Stimulated activated naive B cell treated with anti-CD40 and anti-IgM and Interleukin-4, amounts not matched to agents 10 μg/mL and 1 μg/mL and 100 μg/mL, for 72 hours (primary cell): ENCODE measurements at regions not wholly inside any gene's neighbourhood (a gene's known extent, or its start where the extent isn't known, plus 50 kb on each side); places are given as distances from the start of the nearest gene placed in this dataset.
"Not testable (repeated sequence)": the region's sequence is repeated elsewhere in the genome, so short reads cannot be mapped to it uniquely, and the experiment has no call there.

Experiments
- ATAC-seq, 2 donors: fragments of 150-1000 bp; cut with Tn5 transposase; replicated peaks; 2 replicates each; pipeline ENCODE4 v1.10.0; 2021; ENCODE audit warnings: moderate library complexity in 1 of 2
- DNase-seq: peaks from one replicate; pipeline ENCODE4 v3.0.0; 2021
- H3K27ac Mint-ChIP-seq: one replicate; pipeline ENCODE4 v1.8.0; 2022; ENCODE audit warnings: mild to moderate bottlenecking, mixed read lengths
- H3K27me3 Mint-ChIP-seq, 2 donors: one replicate each; pipeline ENCODE4 v1.8.0; 2022; ENCODE audit warnings: mixed read lengths in 2 of 2
- H3K36me3 Mint-ChIP-seq, 2 donors: one replicate each; pipeline ENCODE4 v1.8.0; 2022; ENCODE audit warnings: mixed read lengths in 2 of 2, mild to moderate bottlenecking in 1 of 2
- H3K4me1 Mint-ChIP-seq, 2 donors: one replicate each; pipeline ENCODE4 v1.8.0; 2022; ENCODE audit warnings: mixed read lengths in 2 of 2, mild to moderate bottlenecking in 1 of 2
- H3K4me3 Mint-ChIP-seq, 2 donors: one replicate each; pipeline ENCODE4 v1.8.0; 2022; ENCODE audit warnings: mild to moderate bottlenecking in 2 of 2, mixed read lengths in 2 of 2, moderate library complexity in 1 of 2
- H3K9me3 Mint-ChIP-seq, 2 donors: one replicate each; pipeline ENCODE4 v1.8.0; 2022; ENCODE audit warnings: mixed read lengths in 2 of 2, mild to moderate bottlenecking in 1 of 2

- not testable (repeated sequence) for DNase-seq, H3K4me1 Mint-ChIP-seq
- ATAC-seq, result peak in 1 of 2 donors; percentile 54
Observed at GRCh38 chr7:153797363-153797762, 254.8 kb upstream of the DPP6 start.

DNA sequence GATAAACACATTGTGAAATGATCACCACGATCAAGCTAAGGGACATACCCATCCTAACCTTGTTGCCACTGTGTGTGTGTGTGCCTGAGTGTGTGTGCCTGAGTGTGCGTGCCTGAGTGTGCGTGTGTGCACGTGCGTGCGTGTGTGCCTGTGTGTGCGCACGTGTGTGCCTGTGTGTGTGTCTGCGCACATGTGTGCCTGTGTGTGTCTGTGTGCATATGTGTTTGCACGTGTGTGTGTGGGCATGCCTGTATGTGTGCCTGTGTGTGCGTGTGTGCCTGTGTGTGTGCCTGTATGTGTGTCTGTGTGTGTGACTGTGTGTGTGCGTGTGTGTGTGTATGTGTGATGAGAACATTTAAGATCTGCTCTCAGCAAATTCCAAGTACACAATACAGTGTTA, 244.1 kb upstream of the DPP6 start:
- Mint-ChIP-seq H3K4me3 (no peak overlapping the region), H3K36me3 (no peaks in the 10 kb centered on the region), H3K4me1 (no peaks in the 10 kb centered on the region), H3K27me3 (no peaks in the 10 kb centered on the region), H3K27ac (no peak overlapping the region), H3K9me3 (peaks cover 5 to 9% of the 10 kb centered on the region in 2 donors)
- no peak for DNase-seq
- no peak for ATAC-seq

More at GRCh38 chr7:153797363-153797762, 254.8 kb upstream of the DPP6 start:
- not testable (repeated sequence) for H3K27me3 Mint-ChIP-seq, H3K36me3 Mint-ChIP-seq, H3K27ac Mint-ChIP-seq, H3K9me3 Mint-ChIP-seq, H3K4me3 Mint-ChIP-seq

DNA sequence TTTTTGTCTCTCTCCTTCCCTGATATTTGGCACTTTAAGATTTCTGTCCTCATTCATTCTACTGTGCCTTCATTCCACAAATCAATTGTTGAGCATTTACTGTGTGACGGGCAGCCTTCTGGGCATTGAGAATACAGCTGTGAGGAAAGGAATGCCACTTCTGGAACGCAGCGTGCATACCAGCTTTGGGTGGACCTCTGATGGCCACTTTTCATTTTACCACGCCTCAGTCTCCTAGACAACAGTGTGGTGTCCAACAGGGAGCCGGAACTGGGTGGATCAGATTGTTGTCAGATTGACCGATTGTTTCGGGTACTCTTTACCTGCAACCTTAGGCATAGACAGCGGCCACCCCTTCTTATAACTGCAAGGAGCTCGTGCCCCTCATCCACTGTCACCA, 222.7 kb upstream of the DPP6 start:
- Mint-ChIP-seq H3K27me3 (no peaks in the 10 kb centered on the region), H3K9me3 (peaks cover 4 to 10% of the 10 kb centered on the region in 2 donors), H3K4me1 (no peaks in the 10 kb centered on the region), H3K36me3 (no peaks in the 10 kb centered on the region), H3K27ac (no peak overlapping the region), H3K4me3 (no peak overlapping the region)
- DNase-seq (no peak), ATAC-seq (no peak)

- no peaks in the 10 kb centered on the region for H3K36me3 Mint-ChIP-seq
- ATAC-seq (no peak), DNase-seq (no peak)
- no peaks in the 10 kb centered on the region for H3K27me3 Mint-ChIP-seq
- peaks cover 0 to 10% of the 10 kb centered on the region in 2 donors for H3K9me3 Mint-ChIP-seq
- H3K4me1 Mint-ChIP-seq, result no peaks in the 10 kb centered on the region
- no peak overlapping the region for H3K27ac Mint-ChIP-seq
- no peak overlapping the region for H3K4me3 Mint-ChIP-seq
Observed at GRCh38 chr7:153832160-153832559, 220.0 kb upstream of the DPP6 start.

DNA sequence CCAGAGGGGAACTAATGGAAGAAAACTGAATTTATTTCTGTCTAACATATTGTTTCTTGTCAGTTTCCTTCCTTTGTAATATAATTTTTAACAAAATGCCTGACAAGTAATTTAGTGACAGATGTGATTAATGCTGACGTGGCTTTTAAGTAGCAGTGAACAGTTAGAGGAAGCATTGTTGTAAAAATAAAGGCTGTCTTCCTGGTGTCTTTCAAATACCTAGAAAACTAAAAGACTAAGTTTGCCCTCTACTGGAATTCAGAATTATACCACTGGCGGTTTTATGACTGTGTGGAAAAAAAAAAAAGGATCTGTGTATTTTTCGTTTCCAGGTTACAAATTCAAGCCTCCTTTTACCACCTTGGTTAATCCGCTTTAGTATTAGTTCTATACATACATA, 217.1 kb upstream of the DPP6 start:
- Mint-ChIP-seq H3K36me3 (no peaks in the 10 kb centered on the region), H3K27ac (no peak overlapping the region), H3K27me3 (no peaks in the 10 kb centered on the region), H3K9me3 (peaks cover 0 to 1% of the 10 kb centered on the region in 2 donors), H3K4me1 (no peaks in the 10 kb centered on the region), H3K4me3 (no peak overlapping the region)
- DNase-seq (no peak), ATAC-seq (no peak)

- H3K9me3 Mint-ChIP-seq, result peaks cover 0 to 1% of the 10 kb centered on the region in 2 donors
- ATAC-seq (no peak), DNase-seq (no peak)
- H3K4me3 Mint-ChIP-seq, result no peak overlapping the region
- no peaks in the 10 kb centered on the region for H3K27me3 Mint-ChIP-seq
- no peak overlapping the region for H3K27ac Mint-ChIP-seq
- no peaks in the 10 kb centered on the region for H3K36me3 Mint-ChIP-seq
- H3K4me1 Mint-ChIP-seq, result no peaks in the 10 kb centered on the region
Observed at GRCh38 chr7:153835712-153836265, 216.4 kb upstream of the DPP6 start.

DNA sequence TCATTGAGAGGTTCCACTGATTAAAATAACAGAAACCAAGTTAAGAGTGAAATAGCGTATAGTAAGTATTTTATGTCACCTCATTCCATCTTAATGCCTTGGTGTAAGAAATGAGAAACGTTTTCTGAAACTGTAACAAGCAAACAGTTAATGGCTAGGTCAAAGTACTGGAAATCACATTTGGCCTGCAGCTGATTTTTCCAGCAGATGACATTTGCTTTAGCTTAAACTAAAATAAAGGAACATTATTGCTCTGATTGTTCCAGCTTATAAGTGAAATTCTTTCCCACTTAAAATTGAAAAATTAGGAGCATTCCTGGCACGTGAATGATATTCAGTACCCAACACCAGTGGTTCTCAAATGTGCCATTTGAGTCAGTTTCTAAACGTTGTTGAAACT, 213.6 kb upstream of the DPP6 start:
- peaks cover 3 to 8% of the 10 kb centered on the region in 2 donors for H3K9me3 Mint-ChIP-seq

DNA sequence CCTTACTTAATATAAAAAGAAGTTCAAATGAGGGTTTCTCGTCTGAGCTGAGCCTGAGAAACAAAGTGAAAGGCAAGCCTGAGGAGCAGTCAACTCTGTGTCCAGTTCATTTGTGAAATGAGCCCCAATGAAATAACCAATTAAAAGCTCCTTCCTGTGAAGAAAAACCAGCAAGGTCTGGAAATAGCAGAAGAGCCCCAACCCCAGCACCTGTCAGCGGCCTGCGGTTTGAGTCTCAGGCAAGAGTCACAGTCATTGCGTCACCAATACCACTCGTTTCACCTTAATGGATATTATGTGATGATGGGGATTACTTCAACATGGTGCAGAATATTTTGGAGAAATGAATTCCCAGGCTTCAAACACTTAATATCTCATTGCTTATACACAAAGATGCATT, 211.3 kb upstream of the DPP6 start:
- no peak for DNase-seq
- H3K9me3 Mint-ChIP-seq, result peaks cover 5 to 10% of the 10 kb centered on the region in 2 donors
- H3K36me3 Mint-ChIP-seq, result no peaks in the 10 kb centered on the region
- no peaks in the 10 kb centered on the region for H3K4me1 Mint-ChIP-seq
- H3K27ac Mint-ChIP-seq, result no peak overlapping the region
- H3K4me3 Mint-ChIP-seq, result no peak overlapping the region
- no peak for ATAC-seq
- no peaks in the 10 kb centered on the region for H3K27me3 Mint-ChIP-seq

More for the DNA sequence above, 213.6 kb upstream of the DPP6 start:
- Mint-ChIP-seq H3K36me3 (no peaks in the 10 kb centered on the region), H3K4me3 (no peak overlapping the region), H3K4me1 (no peaks in the 10 kb centered on the region), H3K27me3 (no peaks in the 10 kb centered on the region), H3K27ac (no peak overlapping the region)
- DNase-seq, result no peak
- no peak for ATAC-seq

DNA sequence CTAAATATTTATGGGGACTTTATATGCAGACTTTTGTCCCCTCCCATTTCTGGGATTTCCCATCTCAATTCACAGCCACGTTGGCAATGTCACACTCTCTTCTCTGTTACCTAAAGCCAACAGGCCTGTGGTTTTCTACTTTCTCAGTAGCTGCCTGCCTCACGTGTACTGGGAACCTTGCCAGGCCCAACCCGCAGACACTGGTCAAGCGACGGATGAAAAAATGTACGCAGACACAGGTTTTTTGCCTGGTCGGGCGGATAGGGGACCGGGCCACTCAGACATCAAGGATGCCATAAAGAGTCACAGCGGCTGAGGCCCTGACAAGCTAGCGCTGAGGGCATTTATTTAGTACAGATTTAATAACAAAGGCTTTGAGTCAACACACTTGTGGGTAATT, 204.4 kb upstream of the DPP6 start:
- Mint-ChIP-seq H3K4me1 (no peaks in the 10 kb centered on the region), H3K9me3 (peaks cover 12 to 21% of the 10 kb centered on the region in 2 donors), H3K36me3 (no peaks in the 10 kb centered on the region), H3K27me3 (no peaks in the 10 kb centered on the region), H3K4me3 (no peak overlapping the region), H3K27ac (no peak overlapping the region)
- DNase-seq (no peak), ATAC-seq (no peak)

GRCh38 chr7:153852261-153852660, 199.9 kb upstream of the DPP6 start:
- ATAC-seq (no peak), DNase-seq (no peak)
- Mint-ChIP-seq H3K36me3 (no peaks in the 10 kb centered on the region), H3K27ac (no peak overlapping the region), H3K9me3 (peaks cover 4 to 9% of the 10 kb centered on the region in 2 donors), H3K4me3 (no peak overlapping the region), H3K27me3 (no peaks in the 10 kb centered on the region), H3K4me1 (no peaks in the 10 kb centered on the region)

DNA sequence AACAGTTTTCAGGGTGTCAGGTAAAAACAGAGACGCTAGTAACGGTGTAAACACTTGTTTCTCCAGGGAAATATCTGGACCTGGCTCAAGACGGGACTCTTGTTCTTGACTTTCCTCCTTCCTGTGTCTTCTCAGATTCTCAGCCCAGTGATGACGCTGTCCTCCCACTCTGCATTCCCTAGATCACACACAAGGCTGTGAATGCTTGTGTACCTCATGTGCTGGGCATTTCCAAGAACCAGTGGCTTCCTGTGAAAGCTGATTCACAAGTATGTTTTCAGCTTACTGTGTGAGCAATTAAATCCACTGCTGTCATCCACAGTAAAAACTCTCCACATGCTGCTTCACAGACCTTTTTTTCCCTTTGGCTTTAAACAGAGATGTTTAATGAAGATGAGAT, 193.8 kb upstream of the DPP6 start:
- no peak overlapping the region for H3K27ac Mint-ChIP-seq
- H3K4me1 Mint-ChIP-seq, result no peaks in the 10 kb centered on the region
- no peak for DNase-seq
- peaks cover 11 to 13% of the 10 kb centered on the region in 2 donors for H3K9me3 Mint-ChIP-seq
- no peaks in the 10 kb centered on the region for H3K27me3 Mint-ChIP-seq
- no peak overlapping the region for H3K4me3 Mint-ChIP-seq
- ATAC-seq, result no peak
- H3K36me3 Mint-ChIP-seq, result no peaks in the 10 kb centered on the region

GRCh38 chr7:153859239-153859638, 193.0 kb upstream of the DPP6 start:
- no peaks in the 10 kb centered on the region for H3K27me3 Mint-ChIP-seq
- H3K4me1 Mint-ChIP-seq, result no peaks in the 10 kb centered on the region
- peaks cover 13 to 17% of the 10 kb centered on the region in 2 donors for H3K9me3 Mint-ChIP-seq
- H3K36me3 Mint-ChIP-seq, result no peaks in the 10 kb centered on the region
- ATAC-seq, result no peak
- DNase-seq, result no peak
- H3K4me3 Mint-ChIP-seq, result no peak overlapping the region
- H3K27ac Mint-ChIP-seq, result no peak overlapping the region

- Mint-ChIP-seq H3K4me3 (no peak overlapping the region), H3K4me1 (no peaks in the 10 kb centered on the region), H3K27ac (no peak overlapping the region), H3K36me3 (peaks cover 3% of the 10 kb centered on the region in 2 donors), H3K27me3 (peaks cover 27 to 37% of the 10 kb centered on the region in 2 donors), H3K9me3 (peaks cover 4 to 12% of the 10 kb centered on the region in 2 donors)
- ATAC-seq (no peak), DNase-seq (no peak)
Observed at GRCh38 chr7:153886506-153887441, 165.4 kb upstream of the DPP6 start.

- Mint-ChIP-seq H3K4me3 (no peak overlapping the region), H3K36me3 (peaks cover 3% of the 10 kb centered on the region in 2 donors), H3K4me1 (no peaks in the 10 kb centered on the region), H3K27me3 (peaks cover 27 to 37% of the 10 kb centered on the region in 2 donors), H3K27ac (no peak overlapping the region), H3K9me3 (peaks cover 4 to 10% of the 10 kb centered on the region in 2 donors)
- ATAC-seq, result no peak
- no peak for DNase-seq
Observed at GRCh38 chr7:153887749-153888569, 164.2 kb upstream of the DPP6 start.
